ENCODE measurements at regions not wholly inside any gene's neighbourhood (a gene's known extent, or its start where the extent isn't known, plus 50 kb on each side); places are given as distances from the start of the nearest gene placed in this dataset.

DNA sequence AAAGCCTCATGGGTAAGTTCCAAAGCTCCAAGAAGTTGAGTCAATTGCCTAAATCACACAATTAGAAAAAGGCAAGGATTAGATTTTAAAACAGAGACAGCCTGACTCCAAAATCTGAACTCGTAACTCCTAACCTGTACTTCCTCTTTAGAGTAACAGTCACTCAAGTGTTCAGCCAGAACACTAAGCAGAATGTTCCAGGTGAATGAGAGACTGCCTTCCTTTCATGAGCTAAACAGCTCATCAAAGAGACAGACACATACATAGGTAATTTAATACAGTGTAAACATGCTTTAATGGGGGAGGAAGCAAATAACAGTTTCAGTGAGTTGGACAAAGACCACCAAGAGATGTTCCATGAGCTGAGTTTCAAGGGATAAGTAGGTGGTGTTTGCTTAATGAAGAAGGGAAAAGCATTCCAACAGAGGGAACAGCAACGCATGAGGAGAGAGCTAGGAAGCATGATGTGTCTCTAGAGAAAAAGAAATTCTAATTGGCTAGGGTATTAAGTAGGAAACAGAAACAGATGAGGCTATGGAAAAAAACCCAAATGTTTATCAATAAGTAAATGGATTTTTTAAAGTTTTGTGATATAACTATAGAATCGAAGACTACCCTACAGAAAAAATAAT is 403.9 kb downstream of the MED13L start:
- H3K9me3 ChIP-seq = no peaks in the 10 kb centered on the region
- WGBS, 3 donors = 74 to 89% (median 87%) methylated on average over 3 of the region's 3 CpGs
- no peaks in the 10 kb centered on the region for H3K27me3 ChIP-seq (ENCODE audit: insufficient read depth in 3 of 3, low read length in 2 of 3)
- ATAC-seq (no peak), DNase-seq (no peak)
- no peaks in the 10 kb centered on the region for H3K36me3 ChIP-seq (ENCODE audit: insufficient read depth in 1 of 2, low read depth in 1 of 2)
- H3K27ac ChIP-seq = no peak overlapping the region
- H3K4me3 ChIP-seq = no peak overlapping the region
- TF ChIP-seq CTCF (IDR thresholded peaks at IDR 0.05) = no peak
- intact Hi-C loops (cut with DNase I) = no loop called here
- peaks cover 20% of the 10 kb centered on the region for H3K4me1 ChIP-seq

DNA sequence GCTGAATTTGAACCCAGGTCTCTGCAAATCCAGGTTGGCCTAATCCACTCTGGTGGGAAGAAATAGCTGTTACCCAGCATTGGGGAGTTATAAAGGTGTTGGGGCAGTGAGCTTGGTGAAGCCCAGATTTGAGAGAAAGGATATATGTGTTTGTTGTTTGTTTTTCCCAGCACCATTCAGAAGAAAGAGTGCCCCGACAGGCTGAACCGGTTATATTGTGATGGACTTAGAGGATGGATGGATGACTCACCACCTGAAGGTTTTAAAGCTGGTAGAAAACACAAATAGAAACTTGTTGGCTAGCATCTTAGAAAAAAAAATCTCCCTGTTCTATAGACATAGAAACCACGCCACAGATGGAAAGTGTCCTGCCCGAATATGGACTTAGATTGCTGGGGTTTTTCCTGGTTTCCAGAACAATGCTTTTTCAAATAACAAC is 404.6 kb downstream of the MED13L start:
- H3K36me3 ChIP-seq (ENCODE audit: insufficient read depth in 1 of 2, low read depth in 1 of 2) = no peaks in the 10 kb centered on the region
- intact Hi-C loops (cut with DNase I) = no loop called here
- H3K9me3 ChIP-seq = no peaks in the 10 kb centered on the region
- DNase-seq (no peak), ATAC-seq (no peak)
- no peak overlapping the region for H3K27ac ChIP-seq
- TF ChIP-seq CTCF (IDR thresholded peaks at IDR 0.05) = no peak
- H3K4me3 ChIP-seq = no peak overlapping the region
- peaks cover 21% of the 10 kb centered on the region for H3K4me1 ChIP-seq
- H3K27me3 ChIP-seq (ENCODE audit: insufficient read depth in 3 of 3, low read length in 2 of 3) = no peaks in the 10 kb centered on the region
- WGBS, 3 donors = 53 to 65% (median 64%) methylated on average over 4 of the region's 4 CpGs

- peaks cover 29% of the 10 kb centered on the region for H3K4me1 ChIP-seq
- ATAC-seq = no peak
- H3K27ac ChIP-seq = no peak overlapping the region
- DNase-seq = no peak
- TF ChIP-seq CTCF (IDR thresholded peaks at IDR 0.05) = no peak
- H3K36me3 ChIP-seq (ENCODE audit: insufficient read depth in 1 of 2, low read depth in 1 of 2) = no peaks in the 10 kb centered on the region
- H3K9me3 ChIP-seq = no peaks in the 10 kb centered on the region
- no peak overlapping the region for H3K4me3 ChIP-seq
- no peaks in the 10 kb centered on the region for H3K27me3 ChIP-seq (ENCODE audit: insufficient read depth in 3 of 3, low read length in 2 of 3)
- 63 to 70% (median 64%) methylated on average over 1 of the region's 1 CpG for WGBS, 3 donors
- intact Hi-C loops (cut with DNase I) = no loop called here
Measured at GRCh38 chr12:115872212-115872611, 405.3 kb downstream of the MED13L start.

GRCh38 chr12:115871714-115872113 is 405.8 kb downstream of the MED13L start:
- Histone ChIP-seq H3K27ac (peak overlapping the region; percentile 82), H3K4me1 (peaks cover 33% of the 10 kb centered on the region), H3K9me3 (no peaks in the 10 kb centered on the region), H3K27me3 (ENCODE audit: insufficient read depth in 3 of 3, low read length in 2 of 3) (no peaks in the 10 kb centered on the region), H3K36me3 (ENCODE audit: insufficient read depth in 1 of 2, low read depth in 1 of 2) (no peaks in the 10 kb centered on the region), H3K4me3 (no peak overlapping the region)
- peak; percentile 59 for TF ChIP-seq CTCF (IDR thresholded peaks at IDR 0.05)
- ATAC-seq (peak in 3 of 4 donors; percentile 31 to 57 (median 46)), DNase-seq (no peak)
- WGBS, 3 donors = 40 to 48% (median 45%) methylated on average over 3 of the region's 3 CpGs
- intact Hi-C loops (cut with DNase I) = no loop called here

DNA sequence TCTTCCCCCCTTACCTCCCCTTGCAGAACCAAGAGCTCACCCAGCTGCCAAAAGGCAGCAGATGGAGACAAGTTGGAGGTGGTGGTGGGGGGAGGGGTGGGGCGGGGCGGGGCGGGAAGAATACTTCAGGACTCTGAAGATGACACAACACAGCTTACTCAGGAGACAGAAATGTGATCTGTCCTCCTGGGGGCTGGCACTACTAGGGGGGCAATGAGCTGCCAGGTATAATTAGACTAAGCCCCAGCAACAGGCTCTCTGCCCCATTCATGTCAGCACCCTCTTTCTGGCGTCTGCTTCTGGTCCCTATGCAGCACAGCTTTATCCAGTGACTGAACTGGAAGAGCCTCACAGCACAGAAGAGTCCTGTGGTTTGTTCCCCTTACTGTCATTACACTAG is 407.0 kb downstream of the MED13L start:
- Histone ChIP-seq H3K27me3 (ENCODE audit: insufficient read depth in 3 of 3, low read length in 2 of 3) (no peaks in the 10 kb centered on the region), H3K36me3 (ENCODE audit: insufficient read depth in 1 of 2, low read depth in 1 of 2) (no peaks in the 10 kb centered on the region), H3K4me3 (no peak overlapping the region), H3K27ac (peak overlapping the region; percentile 82), H3K9me3 (no peaks in the 10 kb centered on the region), H3K4me1 (peaks cover 33% of the 10 kb centered on the region)
- peak; percentile 62 to 77 for DNase-seq
- ATAC-seq = peak; percentile 92 to 95 (median 94)
- WGBS, 3 donors = 13 to 38% (median 25%) methylated on average over 3 to 4 of the region's 4 CpGs
- TF ChIP-seq CTCF (IDR thresholded peaks at IDR 0.05) = no peak
- intact Hi-C loops (cut with DNase I) = no loop called here

Data from psoas muscle (tissue), 7 donors.